Cerebellar cortex (tissue), 1 donor: ENCODE measurements at regions not wholly inside any gene's neighbourhood (a gene's known extent, or its start where the extent isn't known, plus 50 kb on each side); places are given as distances from the start of the nearest gene placed in this dataset.
A peak's percentile ranks its signal among the peaks of the same experiment; 100 is the strongest.
"Not testable (repeated sequence)": the region's sequence is repeated elsewhere in the genome, so short reads cannot be mapped to it uniquely, and the experiment has no call there.

Source experiments
- DNase-seq: peaks from one replicate; pipeline ENCODE4 v3.0.0-alpha.2; 2015; ENCODE audit warnings: low spot score

DNA sequence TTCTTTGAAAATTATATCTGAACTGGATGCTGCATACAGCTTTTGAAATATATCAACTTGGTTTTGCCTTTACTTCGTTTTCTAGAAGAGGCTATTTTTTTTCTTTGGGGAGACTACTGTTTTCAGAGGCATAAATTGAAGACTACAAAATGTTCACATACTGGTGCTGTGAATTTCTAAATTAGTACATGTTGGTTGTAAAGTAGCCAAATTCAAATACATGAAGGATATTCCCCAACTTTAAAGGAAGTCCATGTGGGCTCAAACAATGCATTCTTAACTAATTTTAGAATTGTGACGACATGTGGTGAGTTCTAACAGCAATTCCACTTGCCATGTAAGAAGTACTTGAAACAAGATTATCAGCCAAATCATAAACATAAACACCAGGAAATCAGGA is 295.7 kb downstream of the TUSC7 start:
- no peak for DNase-seq

DNA sequence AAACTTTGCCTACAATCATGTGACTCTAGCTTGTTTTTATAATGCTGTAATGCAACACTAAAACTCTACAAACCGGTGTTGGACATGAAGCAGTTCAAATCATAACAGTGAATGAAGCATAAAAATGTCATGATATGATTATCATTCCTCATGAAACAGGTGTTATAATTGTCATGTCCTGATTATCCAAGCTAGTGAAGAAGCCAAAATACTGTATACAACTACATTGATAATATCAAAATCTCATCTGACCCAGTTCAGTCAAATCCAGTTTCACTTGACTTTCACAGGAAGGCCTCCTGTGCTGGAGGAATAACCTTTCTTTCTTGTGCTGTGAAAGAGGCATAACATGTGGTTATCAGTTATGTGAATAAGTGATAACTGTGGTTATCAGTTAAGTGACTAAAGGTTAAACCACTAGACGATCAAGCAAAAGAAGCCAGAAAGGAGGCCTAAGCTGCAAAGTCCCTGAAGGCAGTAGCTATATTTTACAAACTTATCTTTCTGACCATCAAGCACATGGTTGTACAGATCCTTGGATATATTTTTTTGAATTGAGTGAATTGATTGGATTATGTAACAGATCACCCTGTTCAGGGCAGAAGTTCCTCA is 296.4 kb downstream of the TUSC7 start:
- no peak for DNase-seq

DNA sequence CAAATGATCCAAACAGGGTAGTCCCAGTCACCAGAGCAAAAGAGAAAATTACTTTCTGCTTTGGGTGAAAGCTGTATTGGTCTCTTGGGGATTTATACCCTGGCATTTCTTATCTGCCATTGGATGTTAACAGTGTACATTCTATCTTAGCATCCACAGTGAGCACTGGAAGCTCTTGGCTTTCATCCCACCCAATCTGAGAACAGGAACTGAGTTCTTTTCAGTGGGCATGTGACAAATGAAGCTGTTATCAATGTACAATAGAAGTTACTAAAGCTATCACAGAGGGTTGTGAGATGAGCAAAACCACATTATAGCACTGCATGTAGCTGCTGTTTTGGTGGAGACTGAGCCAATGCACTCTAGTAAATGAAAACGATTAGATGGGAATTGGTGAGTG is 300.7 kb downstream of the TUSC7 start:
- no peak for DNase-seq

DNA sequence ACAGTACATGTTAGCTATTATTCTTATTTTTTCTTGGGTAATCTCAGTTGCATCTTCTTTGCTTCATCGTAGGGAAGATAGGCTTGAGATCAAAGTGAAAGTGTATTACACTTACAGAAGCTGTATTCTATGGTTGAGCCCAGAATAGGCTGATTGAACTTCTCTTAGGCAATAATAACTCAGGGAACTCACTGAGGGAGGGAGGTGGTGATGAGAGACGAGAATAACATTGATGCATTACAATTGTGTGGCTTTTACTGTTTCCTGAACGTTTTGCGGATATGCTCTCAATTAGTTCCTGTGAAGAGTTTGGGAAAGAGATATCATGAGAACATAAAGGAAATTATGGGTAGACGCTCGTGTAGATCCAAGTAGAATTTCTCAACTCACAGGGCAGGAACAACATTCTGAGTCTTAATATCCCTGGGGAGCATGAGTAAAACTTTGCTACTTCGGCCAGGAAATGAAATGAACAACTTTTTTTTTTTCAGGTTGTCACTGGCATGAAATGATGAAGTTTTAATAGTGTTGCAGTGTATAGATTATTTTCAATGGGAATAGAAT is 302.2 kb downstream of the TUSC7 start:
- no peak for DNase-seq

DNA sequence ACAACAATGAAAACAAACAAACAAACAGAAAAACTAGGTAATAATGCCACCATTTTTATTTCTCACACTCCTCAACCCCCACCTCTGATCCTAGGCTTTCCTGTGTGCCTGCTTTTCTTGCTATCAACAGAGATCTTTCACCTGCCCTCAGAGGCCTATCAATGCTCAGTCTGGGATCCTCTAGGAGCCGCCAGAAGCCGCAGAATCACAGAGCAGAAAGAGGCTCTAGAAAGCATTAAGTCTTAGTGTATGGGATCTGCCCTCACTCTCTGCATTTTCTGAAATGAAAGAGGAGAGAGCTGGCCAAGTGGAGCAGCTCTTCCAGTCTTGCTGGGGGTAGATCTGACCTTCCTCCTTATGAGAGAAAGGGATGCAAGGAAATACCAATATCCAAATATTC is 306.8 kb downstream of the TUSC7 start:
- DNase-seq, result no peak

DNA sequence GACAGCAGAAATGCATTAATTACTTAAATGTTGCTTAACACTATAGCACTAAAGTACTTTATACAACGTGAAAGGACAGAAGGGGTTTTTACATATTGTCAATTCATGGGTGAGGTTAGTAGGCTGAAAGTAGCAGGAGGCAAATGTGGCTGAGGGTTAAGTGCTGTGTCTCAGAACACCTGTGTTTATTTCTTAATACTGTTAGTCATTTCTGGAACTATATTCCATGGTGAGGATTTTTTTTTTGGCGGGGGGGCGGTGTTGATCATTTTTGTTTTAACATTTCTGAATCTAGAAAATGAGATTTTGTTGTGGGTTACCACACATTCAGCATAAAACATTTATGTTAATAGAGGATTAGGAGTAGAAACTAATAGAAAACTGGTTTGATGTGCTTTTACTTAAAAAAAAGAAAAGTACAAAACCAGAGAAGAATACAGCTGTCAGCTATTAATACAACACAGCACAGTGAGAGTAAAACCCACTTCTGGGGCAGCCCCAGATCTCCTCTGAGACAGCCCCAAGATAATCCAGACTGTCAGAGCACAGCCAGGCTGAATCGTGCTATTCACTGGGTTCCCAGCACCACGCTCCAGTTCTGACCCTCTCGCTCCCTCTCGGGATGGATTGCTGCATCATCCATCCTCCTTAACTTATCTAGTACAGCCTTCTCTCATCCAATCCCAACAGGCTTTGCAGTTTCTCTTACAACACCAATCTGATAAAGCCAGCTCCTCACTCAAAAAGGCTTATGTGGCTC is 307.7 kb downstream of the TUSC7 start:
- no peak for DNase-seq

DNA sequence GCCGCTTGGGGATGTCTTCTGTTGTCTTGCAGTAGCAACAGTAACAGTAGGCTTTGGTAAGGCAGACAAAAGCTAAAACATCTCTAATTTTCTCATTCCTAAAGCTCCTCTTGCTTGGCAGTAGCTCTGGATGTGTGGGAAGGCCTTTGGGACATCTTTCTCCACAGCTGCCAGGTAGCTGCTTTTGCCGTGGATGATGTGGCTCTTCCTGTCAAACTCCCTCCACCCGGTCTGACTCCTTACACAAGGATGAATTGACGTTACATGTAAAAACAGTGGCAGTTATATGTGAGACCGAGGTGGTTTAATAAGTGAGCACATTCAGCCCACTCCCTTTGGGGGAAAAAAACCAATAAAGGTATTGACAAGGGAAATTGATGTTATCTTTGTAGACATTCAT is 309.1 kb downstream of the TUSC7 start:
- DNase-seq, result no peak

DNA sequence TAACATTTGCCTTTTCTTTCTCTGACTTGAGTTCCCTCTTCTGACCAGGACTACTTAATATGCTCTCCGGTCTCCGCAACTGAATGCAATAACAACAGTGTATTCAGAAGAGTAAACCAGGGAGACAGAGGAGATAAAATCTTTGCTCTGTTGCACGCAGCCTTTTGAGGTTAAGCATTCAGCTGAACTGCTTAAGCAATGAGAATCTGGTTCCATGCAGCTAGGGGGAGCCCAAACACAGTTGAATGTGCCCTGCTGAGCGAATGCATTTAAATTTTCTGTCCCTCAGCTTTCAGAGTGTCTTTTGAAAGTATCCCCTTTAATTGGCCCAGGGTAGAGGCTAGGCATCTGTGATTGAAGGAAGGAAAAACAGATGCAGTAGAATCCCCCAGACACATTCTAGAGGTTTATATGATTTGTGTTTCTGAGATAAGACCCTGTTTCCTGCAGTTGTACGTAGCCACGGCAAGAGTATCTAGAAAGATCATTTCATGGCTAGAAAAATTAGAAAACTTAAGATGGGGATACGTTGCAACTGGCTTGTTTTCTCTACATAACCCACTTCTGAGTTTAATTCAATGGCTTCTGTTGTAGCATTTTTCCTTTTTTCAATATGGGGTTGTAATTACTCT is 309.6 kb downstream of the TUSC7 start:
- peak; percentile 49 for DNase-seq

DNA sequence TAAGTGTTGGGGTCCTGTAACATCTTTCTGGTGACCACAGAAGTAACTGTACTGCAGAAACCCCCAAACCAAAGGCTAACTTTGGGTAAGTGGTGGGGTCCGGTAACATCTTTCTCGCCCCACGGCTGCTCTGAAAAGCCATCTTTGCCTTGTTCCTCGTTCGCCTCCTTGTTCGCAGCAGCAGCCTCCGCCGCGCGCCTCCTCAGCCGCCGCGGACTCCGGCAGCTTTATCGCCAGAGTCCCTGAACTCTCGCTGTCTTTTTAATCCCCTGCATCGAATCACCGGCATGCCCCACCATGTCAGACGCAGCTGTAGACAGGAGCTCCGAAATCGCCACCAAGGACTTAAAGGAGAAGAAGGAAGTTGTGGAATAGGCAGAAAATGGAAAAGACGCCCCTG is 316.8 kb downstream of the TUSC7 start:
- no peak for DNase-seq

DNA sequence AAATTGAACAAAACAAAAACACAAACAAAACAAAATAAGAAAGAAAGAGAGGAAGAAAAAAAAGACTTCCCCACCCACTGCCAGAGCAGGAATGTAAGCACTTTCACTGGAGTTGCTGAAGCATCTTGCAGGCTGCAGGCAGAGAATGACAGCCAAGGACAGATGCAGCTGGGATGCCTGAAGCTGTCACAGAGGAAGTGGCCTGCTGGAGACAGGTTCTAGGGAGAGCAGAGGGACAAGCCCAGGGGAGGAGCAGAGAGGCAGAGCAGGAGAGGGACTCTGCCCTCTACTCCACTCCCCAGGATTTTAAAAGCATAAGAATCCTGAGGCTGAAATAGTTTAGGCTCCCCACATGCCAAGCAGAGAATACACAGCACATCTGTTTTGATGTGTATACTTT is 326.2 kb downstream of the TUSC7 start:
- no peak for DNase-seq

DNA sequence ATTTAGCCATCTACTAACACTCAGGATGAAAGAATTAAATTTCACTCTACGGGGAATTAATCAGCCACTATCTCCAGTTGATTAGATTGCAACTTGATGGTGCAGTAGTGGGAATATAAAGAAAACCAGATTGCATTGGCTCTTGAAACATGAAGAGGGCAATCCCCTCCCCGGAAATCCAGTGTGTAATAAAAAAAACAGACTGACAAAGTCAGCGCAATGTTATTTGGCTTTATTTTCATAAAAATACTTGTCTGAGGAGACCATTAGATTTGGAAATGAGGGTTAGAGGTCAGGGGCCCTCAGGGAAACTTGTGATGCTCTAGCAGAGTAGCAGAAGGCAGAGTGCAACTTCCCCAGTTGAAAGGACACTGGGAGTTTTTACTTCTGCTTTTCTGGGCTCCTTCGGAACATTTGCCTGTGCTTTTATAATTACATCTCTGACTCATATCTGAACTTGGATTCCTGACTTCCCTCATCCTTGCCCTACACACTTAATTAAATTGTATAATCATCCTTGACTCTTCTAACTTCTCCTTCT is 326.8 kb downstream of the TUSC7 start:
- no peak for DNase-seq

DNA sequence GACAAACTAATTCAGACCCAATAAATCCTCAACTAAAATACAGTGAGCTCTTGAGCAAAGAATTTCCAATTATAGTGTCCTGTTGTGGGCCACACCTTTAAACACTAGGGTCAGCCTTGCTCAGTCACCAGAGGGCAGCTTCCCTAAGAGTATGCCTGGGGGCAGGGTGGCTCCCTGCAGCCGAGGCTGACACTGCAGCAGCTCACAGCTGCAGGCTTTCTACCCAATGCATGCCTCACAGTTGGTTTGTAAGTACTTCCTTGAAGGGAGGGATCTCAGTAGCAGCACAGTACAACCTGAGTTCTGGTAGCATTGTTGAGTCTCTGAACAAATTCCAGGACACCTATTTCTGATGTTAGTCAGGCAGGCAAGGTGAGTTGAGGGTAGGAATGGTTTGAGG is 335.6 kb downstream of the TUSC7 start:
- no peak for DNase-seq

DNA sequence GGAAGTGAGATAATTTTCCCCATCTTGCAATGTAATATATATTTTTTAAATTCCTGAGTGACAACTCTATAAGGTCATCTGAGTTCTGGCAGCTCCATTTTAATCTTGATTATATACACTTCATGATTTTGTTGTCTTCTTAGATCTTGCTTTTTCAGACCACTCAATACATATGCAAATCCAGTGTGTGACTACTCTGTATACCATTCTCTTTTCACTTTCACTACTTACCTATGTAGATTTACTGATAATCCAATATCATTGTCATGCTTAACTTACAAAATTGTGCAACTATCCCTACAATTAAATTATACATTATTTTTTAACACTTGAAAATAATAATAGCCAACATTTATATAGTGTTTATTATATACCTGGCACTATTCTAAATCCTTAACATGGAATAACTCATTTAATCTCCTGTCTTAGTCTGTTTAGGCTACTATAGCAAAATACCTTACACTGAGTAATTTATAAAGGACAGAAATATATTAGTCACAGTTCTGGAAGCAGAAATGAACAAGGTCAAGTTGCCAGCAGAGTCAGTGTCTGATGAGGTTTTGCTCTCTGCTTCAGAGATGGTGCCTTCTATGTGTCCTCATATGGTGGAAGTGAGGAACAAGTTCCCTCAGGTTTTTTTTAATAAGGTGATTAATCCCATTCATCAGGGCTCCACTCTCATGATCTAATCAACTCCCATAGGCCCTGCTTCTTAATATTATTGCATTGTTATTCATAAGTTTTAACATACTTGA is 338.5 kb downstream of the TUSC7 start:
- no peak for DNase-seq

DNA sequence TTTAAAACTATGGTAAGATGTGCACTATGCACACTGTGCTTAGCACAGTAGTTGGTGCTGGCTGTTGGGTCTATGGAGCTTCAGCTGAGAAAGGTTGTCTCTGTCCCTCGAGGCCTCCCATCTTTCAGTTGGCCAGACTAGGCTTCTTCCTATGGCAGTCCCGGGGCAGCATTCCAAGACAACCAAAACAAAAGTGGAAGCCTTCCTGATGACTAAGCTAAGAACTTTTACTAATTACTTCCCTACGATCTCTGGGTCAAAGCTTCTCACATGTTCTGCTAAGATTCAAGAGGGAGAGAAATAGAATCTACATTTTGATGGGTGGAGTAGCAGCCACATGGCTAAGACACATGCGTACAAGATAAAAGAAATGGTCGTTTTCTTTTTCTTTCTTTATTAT is 342.8 kb downstream of the TUSC7 start:
- no peak for DNase-seq

DNA sequence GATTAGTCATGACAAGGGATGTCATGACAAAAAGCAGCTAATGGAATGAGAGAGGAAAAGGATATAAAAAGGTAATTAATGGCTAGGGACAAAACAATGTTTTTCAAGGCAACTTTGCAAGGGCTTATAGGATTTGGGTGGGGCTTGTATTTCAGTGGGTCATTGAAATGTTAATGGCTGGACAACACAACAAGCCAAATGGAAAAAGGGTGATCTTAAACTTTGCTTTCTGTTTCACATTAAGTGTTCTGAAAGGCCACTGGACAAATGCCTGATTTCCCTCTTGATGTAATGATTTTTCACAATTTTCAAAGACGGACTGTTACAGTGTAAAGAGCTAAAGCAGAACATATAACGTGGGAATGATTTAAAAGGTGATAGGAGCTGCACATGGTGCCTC is 345.0 kb downstream of the TUSC7 start:
- DNase-seq, result no peak

DNA sequence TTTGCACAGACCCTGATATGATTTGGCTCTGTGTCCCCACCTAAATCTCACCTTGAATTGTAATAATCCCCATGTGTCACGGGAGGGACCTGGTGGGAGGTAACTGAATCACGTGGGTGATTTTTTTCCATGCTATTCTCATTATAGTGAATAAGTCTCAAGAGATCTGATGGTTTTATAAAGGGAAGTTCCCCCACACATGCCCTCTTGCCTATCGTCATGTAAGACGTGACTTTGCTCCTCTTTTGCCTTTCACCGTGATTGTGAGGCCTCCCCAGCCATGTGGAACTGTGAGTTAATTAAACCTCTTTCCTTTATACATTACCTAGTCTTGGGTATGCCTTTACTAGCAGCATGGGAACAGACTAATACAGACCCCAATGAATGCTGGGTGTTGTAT is 347.4 kb downstream of the TUSC7 start:
- not testable (repeated sequence) for DNase-seq

DNA sequence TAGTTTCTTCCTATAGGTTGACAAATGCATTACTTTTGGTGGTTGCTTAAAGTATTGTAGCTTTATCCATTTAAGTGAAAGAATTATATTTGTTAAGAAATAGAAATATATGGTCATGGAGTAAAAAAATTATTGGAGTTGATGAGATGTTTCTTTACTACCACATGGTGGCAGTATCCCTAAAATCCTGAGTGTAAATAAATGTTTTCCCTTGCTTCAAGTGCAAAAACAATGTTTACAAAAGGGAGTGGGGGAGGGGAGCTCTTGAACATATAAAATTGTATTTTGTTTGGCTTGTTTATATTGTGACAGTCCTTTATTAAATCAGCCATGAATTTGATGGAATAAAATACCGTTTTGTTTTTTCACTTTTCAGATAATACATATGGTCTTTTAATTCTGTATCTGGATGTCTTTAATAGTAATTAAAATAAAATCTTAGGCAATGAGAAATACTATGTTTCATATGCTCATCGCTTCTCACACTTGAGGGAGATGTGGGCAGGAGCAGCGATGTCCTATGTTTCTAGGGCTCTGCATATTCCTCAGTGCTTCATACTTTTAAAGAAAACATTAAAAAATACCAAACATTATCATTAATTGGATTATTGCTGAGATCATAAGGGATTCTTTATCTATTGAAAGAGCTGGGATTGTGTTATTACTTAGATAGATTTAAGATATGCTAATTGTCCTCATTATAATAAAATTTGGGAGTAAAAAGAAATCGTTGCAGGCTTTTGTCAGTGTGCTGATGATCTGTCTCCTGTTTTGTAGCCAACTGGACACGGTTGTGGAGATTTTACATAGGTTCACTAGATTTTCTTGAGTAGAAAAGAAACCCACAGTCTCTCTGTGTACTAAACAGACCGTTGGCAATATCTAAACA is 349.7 kb downstream of the TUSC7 start:
- DNase-seq, result peak; percentile 30

DNA sequence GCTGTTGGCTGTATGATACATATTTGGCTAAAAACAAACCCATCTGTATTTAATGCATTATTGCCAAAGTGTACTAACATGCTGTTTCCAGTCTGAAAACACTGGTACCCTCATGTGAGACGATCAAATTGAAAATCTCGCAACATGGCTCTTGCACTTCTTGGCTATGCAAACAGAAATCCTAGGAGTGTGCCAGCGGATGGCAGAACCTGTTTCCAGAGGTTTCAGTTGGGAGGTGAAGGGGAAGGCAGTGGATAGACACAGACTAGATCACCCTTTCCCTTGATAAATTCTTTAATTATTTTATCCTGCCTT is 350.3 kb downstream of the TUSC7 start:
- no peak for DNase-seq

DNA sequence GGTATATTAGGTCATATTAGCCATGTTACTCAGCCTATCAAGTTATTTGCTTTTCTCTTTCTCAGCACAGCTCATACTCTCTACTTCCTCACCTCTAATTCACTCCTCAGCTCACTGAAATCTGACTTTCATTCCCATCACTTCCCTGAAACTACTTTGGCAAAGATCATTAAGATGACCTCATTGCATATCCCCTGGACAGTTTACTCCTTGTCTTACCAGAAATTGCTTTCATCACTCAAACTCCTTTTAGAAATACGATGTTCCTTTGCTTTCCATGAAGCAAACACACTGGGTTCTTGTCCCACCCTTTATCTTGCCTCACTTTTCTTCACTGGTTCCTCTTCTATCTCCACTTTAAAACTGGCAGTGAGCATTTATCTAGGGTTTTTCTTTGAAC is 354.4 kb downstream of the TUSC7 start:
- DNase-seq, result no peak

DNA sequence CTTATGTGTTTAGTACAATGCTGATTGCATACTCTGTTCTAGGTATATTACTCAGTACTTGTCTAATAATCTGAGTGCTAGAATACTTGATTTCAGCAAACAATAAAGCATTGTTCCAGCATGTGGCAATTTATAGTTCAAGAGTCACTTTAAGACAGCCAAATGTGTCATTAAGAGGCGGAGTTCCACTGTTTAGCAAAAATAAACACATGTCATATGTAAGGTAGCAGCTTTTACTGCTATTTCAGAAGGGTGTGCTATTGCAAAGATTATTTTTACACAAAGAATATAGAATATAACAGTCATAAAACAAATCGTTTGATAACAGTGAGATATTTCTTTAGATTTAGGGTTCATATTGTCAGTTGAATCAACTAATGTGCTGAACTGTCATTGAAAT is 358.7 kb downstream of the TUSC7 start:
- DNase-seq, result no peak

DNA sequence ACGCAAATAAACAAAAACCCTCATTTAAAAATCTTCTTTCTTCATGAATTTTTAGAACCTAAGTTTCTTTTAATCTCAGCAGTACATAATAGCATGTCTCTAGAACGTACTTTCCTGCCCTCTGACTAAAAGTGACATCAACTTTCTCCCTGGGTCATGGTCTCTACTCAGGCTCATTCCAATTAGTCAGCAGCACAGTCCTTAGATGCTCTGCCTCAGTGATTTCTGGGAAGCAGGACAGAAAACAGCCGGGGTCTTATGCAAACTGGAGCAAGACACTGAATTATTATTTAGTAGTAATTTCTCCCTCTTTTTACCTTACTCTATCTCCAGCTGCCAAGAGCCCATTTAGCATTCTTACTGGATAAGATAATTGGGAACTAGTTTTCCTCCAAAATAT is 365.2 kb downstream of the TUSC7 start:
- peak; percentile 12 for DNase-seq
